GM21526 (cell line): ENCODE measurements at regions not wholly inside any gene's neighbourhood (a gene's known extent, or its start where the extent isn't known, plus 50 kb on each side); places are given as distances from the start of the nearest gene placed in this dataset.
"Not testable (repeated sequence)": the region's sequence is repeated elsewhere in the genome, so short reads cannot be mapped to it uniquely, and the experiment has no call there.

Source experiments
- ATAC-seq: cut with Tn5 transposase; IDR thresholded peaks from one replicate; pipeline ENCODE4 v1.9.1; 2021; ENCODE audit warnings: moderate library complexity; ENCODE audit not compliant: unreplicated experiment, low FRiP score

DNA sequence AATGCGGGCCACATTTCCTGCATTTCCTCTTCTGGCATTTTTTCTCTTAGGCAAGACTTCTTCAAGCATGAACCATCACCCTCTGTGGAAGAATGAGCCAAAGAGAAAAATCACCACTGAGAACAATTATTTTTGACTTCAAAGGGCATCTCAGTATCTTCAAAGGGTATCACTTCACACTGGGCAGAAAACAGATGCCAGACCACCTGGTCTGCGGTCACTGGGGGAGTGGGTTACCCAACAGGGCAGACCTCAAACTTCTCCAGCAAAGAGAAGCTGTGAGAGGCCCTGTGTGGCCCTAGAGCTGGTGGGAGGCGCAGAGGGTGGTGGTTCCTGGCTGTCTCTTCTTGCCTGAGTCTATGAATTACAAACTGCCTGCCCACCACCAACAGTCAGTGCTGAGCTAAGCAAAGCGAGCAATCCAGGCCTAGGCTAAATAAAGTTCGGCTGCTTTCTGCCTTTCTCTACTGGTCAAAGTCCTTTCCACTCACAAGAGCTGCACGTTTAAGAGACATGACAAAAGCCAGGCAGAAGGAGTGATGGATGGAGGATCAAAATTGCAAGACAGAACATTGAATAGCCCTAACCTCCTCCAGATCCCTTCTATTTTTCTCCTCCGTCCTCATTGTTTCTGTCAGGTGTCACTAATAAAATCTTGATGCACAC, 602.7 kb upstream of the CDH5 start:
- no peak for ATAC-seq

DNA sequence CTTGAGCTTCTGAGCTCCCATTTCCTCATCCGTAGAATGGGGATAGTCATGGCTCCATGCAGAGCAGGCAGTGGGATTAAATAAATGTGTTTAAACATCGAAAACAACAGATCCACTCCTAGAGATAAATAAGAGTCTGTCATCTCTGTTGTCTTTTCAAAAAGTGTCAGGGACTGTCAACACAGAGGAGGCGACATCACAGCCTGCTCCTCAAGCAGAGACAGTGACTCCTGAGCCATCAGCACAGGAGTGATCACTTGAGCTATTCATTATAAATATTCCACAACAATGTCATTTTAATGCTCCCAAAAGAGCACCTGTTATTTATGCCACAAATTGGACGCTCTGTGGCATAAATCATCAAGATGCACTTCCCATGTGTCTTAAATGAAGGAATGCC, 605.6 kb upstream of the CDH5 start:
- ATAC-seq: no peak

- ATAC-seq: no peak
Observed at GRCh38 chr16:65758620-65759019, 607.9 kb upstream of the CDH5 start.

DNA sequence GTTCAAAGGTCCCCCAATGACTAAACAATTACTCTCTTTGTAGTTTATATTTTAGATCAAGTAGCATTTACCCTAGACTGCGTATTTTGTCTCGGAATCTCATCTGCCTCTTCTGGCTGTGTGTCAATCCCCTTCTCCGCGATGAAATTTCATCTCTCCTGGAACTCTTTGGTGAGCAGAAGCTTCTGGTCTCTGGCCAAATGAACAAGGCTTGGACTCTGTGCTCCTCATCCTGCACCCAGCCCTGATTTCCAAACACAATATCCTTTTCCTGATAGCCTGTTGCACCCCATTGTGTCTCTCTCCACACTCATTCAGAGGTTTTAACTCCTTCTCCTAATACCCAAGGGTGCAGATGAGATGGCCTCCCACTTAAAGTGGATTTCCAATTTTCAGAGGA, 609.4 kb upstream of the CDH5 start:
- ATAC-seq: no peak

GRCh38 chr16:65756163-65756562, 610.3 kb upstream of the CDH5 start:
- ATAC-seq: no peak

DNA sequence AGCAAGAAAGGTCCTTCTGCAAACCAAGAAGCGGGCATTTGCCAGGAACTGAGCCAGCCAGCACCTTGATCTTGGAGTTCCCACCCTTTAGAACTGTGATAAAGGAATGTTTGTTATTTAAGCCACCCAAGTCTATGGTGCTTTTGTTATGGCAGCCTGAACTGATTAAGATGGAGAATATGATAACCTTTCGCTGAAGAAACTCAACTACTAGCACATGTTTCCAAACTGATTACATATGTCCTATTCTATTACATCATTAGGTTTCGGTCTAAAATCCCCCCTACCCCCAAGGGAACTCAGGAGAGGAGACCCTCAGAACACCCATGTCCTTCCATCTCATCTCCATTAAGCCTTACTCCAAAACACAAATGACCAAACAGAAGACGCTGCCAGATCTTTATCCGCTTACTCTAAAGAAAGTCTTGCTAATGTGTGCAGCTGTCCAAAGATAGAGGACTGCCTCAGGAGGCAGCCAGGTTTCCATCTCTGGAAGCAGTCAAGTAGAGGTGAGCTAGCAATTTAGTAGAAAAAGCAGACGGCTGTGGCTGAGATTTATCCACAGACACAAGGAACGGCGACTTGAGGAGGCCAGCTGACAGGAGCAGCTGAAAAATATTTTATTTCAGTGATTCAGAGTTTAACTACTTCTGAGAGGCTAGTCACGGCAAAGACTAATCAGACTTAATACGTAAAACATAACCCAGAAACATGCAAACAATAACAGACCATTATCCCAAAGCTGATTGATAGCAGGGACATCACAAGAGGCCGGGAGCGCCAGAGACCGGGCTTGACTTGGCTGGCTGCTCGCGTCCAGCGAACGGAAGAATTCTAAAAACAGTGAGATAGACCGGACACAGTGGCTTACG, 611.4 kb upstream of the CDH5 start:
- no peak for ATAC-seq

GRCh38 chr16:65752522-65752844, 614.0 kb upstream of the CDH5 start:
- ATAC-seq: no peak

GRCh38 chr16:65751622-65752521, 614.6 kb upstream of the CDH5 start:
- no peak for ATAC-seq

GRCh38 chr16:65749506-65749905, 617.0 kb upstream of the CDH5 start:
- no peak for ATAC-seq

DNA sequence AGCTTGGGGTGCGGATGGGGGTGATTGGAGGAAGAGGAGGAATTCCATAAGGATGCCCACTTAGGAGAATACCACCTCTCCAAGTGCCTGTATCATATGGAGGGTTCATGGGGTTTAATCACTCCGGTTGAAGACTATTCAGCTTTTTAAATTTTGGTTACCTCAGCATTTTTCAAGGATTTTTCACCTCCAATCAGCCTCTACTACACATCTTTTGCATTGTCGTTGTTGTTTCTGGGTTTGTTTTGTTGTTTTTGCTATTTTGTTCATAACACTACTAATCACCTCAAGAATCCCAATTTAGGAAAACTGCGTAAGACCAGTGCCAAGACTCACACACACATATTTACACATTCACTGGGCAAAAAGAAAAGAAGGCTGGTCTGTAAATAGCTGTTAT, 619.5 kb upstream of the CDH5 start:
- ATAC-seq: no peak

DNA sequence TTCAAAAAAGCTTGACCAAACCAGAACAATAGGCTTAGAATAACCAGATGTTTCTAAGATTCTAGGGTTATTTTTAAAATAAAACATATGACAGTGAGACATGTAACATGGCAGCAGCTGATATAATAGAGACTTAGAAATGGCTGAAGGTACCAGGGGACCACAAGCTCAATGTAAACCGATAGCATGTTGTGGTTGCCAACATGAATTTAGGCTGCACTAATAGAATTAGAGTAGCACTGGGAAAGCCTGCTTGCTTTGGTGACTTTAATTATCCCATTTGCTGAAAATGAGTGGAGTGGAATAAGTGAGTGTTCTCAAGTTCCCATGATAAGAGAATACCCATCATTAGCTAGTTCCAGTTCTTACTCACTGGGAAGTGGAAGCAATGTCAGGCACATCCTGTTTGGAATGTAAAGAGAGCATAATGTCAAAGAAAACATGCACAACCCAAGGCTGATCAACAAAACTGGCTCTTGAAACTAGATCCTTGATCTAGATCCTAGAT, 621.2 kb upstream of the CDH5 start:
- ATAC-seq: no peak

GRCh38 chr16:65744401-65744800, 622.1 kb upstream of the CDH5 start:
- no peak for ATAC-seq

DNA sequence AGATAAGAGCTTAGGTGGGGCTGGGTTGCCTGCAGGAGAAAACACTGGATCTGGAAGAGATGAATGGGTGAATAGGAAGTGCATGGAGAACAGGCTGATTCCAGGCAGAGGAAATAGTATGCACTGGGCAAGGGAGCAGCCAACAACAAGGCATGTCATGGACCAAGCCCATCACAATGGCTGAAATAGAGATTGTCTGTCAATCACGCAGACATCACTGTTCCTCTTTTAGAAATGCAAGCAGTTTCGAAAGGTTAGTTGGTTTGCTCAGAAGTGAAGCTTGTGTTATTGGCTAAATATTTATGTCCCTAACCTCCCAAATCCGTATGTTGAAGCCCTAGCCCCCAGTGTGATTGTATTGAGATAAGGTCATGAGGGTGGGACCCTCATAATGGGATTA, 621.7 kb upstream of the CDH11 start:
- no peak for ATAC-seq

GRCh38 chr16:65740711-65741110, 618.8 kb upstream of the CDH11 start:
- no peak for ATAC-seq

DNA sequence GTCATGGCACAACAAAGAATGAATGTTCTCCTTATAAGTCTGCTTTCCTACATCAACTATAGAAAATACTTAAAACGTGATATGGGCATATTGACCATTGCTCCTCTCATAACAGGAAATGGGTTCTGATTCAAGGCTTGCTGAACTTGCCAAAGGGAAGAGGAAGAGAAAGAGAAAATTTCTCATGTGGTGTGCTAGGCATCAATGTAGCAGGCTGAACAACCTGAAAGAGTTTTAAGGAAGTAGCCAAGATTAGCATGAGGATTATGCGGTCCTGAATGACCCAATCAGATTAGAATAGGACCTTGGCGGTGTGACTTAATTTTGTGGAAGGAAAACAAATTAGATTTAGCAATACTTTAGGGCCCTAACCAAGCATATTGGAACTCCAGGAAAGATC, 617.7 kb upstream of the CDH11 start:
- ATAC-seq: no peak

GRCh38 chr16:65737831-65738230, 616.0 kb upstream of the CDH11 start:
- ATAC-seq: no peak

DNA sequence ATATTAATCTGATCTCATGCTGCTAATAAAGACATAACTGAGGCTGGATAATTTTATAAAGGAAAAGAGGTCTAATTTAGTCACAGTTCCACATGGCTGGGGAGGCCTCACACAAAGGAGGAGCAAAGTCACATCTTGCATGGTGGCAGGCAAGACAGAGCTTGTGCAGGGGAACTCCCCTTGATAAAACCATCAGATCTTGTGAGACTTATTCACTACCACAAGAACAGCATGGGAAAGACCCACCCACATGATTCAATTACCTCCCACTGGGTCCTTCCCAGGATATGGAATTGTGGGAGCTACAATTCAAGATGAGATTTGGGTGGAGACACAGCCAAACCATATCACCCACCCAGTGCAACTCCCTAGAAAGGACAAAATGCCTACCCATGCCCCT, 613.8 kb upstream of the CDH11 start:
- ATAC-seq: not testable (repeated sequence)

GRCh38 chr16:65733721-65734120, 611.9 kb upstream of the CDH11 start:
- ATAC-seq: no peak

DNA sequence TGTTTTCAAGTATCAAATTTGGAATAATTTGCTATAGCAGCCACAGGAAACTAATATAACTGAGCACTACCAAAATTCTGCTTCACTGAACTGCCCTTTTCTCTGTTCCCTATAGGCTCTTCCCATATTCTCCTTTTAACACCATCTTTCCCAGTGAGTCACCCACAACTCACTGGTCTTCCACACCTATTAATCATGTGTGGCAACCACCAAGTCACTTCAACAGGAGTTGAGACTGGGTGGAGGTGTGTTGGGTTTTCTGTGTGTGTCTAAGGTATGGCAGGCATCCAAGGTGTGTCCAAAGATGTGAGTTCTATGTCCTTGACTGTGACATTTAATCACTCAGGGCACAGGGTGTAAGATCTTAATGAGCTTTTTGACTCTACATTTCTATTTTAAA, 610.0 kb upstream of the CDH11 start:
- no peak for ATAC-seq

DNA sequence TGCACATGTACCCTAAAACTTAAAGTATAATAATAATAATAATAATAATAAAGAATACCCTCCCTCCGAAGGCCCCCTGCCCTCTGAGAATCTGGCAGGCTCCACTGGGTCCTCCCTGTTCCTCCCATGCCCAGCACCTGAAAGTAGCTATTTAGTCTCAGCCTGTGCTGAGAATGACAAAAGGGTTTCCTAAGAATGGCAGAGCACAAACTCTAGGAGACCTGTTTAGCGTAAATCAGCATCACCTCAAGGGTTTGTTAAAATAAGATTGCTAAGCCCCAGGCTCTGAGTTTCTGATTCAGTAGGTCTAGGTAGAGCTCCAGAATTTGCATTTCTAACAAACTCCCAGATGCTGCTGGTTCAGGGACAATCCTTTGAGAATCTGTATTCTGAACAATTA, 606.8 kb upstream of the CDH11 start:
- ATAC-seq: no peak

DNA sequence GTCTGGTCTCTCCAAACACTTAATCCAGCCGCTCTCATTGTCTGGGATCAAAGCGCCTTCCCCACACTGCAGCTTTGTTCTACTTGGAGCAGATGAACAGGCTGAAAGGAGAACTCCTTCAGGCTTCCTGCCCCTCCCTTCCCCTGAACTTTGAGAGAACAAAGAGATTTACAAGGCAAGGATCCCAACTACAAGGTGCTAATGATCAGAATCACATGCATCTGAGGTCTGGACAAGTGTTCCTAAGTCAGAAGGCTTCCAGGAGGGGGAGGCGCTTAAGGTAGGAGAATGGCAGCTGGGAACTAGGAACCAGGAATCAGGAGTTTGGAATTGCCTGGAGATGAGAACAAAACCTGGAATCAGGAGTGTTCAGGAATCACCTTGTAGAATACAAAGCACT, 606.3 kb upstream of the CDH11 start:
- no peak for ATAC-seq
